ENCODE measurements at regions not wholly inside any gene's neighbourhood (a gene's known extent, or its start where the extent isn't known, plus 50 kb on each side); places are given as distances from the start of the nearest gene placed in this dataset.
"Not testable (repeated sequence)": the region's sequence is repeated elsewhere in the genome, so short reads cannot be mapped to it uniquely, and the experiment has no call there.

GRCh38 chr3:89740080-89740880, 632.9 kb downstream of the EPHA3 start:
- intact Hi-C loops (cut with DNase I), result no loop called here
- Histone ChIP-seq H3K9me3 (no peaks in the 10 kb centered on the region), H3K4me1 (no peaks in the 10 kb centered on the region), H3K4me3 (no peak overlapping the region), H3K27ac (no peak overlapping the region), H3K36me3 (no peaks in the 10 kb centered on the region), H3K27me3 (no peaks in the 10 kb centered on the region)
- no peak for ATAC-seq
- no peak for DNase-seq
- WGBS (ENCODE audit: insufficient coverage, low coverage, low lambda C conversion rate, missing lambda C conversion rate), result 42% methylated on average over 1 of the region's 1 CpG
- TF ChIP-seq, protein P1, sequence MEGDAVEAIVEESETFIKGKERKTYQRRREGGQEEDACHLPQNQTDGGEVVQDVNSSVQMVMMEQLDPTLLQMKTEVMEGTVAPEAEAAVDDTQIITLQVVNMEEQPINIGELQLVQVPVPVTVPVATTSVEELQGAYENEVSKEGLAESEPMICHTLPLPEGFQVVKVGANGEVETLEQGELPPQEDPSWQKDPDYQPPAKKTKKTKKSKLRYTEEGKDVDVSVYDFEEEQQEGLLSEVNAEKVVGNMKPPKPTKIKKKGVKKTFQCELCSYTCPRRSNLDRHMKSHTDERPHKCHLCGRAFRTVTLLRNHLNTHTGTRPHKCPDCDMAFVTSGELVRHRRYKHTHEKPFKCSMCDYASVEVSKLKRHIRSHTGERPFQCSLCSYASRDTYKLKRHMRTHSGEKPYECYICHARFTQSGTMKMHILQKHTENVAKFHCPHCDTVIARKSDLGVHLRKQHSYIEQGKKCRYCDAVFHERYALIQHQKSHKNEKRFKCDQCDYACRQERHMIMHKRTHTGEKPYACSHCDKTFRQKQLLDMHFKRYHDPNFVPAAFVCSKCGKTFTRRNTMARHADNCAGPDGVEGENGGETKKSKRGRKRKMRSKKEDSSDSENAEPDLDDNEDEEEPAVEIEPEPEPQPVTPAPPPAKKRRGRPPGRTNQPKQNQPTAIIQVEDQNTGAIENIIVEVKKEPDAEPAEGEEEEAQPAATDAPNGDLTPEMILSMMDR (IDR thresholded peaks at IDR 0.05), result no peak

- Histone ChIP-seq H3K9me3 (no peaks in the 10 kb centered on the region), H3K4me1 (no peaks in the 10 kb centered on the region), H3K36me3 (no peaks in the 10 kb centered on the region), H3K4me3 (no peak overlapping the region), H3K27ac (no peak overlapping the region), H3K27me3 (no peaks in the 10 kb centered on the region)
- DNase-seq (no peak), ATAC-seq (no peak)
- intact Hi-C loops (cut with DNase I), result no loop called here
- TF ChIP-seq, protein P1 (IDR thresholded peaks at IDR 0.05), result no peak
- no peak for TF ChIP-seq POLR2A (IDR thresholded peaks at IDR 0.05)
These were observed 633.4 kb downstream of the EPHA3 start for GRCh38 chr3:89740881-89741177.

DNA sequence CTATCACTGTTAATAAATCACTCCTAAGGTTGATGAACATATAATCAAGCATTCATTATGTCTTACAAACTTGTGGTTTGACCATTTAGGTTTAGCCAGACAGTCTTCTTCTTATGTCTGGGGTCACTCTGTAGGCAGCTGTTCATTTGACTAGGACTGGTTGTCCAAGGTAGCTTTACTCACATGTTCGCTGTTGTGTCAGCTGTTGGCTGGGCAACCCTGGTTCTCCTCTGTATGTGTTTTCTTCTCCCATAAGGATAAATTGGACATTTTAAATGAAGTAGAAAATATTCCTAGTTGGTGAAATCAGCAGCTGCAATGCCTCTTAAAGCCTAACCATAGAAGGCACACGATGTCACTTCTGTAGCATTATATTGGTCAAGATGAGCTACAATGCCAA, 635.1 kb downstream of the EPHA3 start:
- ATAC-seq (no peak), DNase-seq (no peak)
- Histone ChIP-seq H3K27me3 (no peaks in the 10 kb centered on the region), H3K9me3 (no peaks in the 10 kb centered on the region), H3K36me3 (no peaks in the 10 kb centered on the region), H3K27ac (no peak overlapping the region), H3K4me3 (no peak overlapping the region), H3K4me1 (no peaks in the 10 kb centered on the region)
- TF ChIP-seq POLR2A (IDR thresholded peaks at IDR 0.05), result no peak
- TF ChIP-seq, protein P1 (IDR thresholded peaks at IDR 0.05), result no peak
- 76% methylated on average over 2 of the region's 2 CpGs for WGBS (ENCODE audit: insufficient coverage, low coverage, low lambda C conversion rate, missing lambda C conversion rate)
- intact Hi-C loops (cut with DNase I), result no loop called here

DNA sequence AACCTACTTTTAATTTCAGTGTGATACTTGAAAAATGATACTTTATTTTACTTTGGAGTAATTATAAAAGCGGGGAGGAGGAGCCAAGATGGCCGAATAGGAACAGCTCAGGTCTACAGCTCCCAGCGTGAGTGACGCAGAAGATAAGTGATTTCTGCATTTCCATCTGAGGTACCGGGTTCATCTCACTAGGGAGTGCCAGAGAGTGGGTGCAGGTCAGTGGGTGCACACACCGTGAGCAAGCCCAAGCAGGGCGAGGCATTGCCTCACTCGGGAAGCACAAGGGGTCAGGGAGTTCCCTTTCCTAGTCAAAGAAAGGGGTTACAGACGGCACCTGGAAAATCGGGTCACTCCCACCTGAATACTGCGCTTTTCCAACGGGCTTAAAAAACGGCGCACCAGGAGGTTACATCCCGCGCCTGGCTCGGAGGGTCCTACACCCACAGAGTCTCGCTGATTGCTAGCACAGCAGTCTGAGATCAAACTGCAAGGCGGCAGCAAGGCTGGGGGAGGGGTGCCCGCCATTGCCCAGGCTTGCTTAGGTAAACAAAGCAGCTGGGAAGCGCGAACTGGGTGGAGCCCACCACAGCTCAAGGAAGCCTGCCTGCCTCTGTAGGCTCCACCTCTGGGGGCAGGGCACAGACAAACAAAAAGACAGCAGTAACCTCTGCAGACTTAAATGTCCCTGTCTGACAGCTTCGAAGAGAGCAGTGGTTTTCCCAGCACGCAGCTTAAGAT, 640.3 kb downstream of the EPHA3 start:
- H3K27ac ChIP-seq; H3K4me3 ChIP-seq; DNase-seq; H3K4me1 ChIP-seq; intact Hi-C loops (cut with DNase I); H3K36me3 ChIP-seq; H3K9me3 ChIP-seq; ATAC-seq; H3K27me3 ChIP-seq: not testable (repeated sequence)
- WGBS (ENCODE audit: insufficient coverage, low coverage, low lambda C conversion rate, missing lambda C conversion rate), result 57% methylated on average over 9 of the region's 24 CpGs

- intact Hi-C loops (cut with DNase I), result no loop called here
- TF ChIP-seq POLR2A (IDR thresholded peaks at IDR 0.05), result no peak
- TF ChIP-seq, protein P1 (IDR thresholded peaks at IDR 0.05), result no peak
- no peaks in the 10 kb centered on the region for H3K36me3 ChIP-seq
- no peaks in the 10 kb centered on the region for H3K27me3 ChIP-seq
- ATAC-seq (no peak), DNase-seq (no peak)
- no peak overlapping the region for H3K4me3 ChIP-seq
- WGBS (ENCODE audit: insufficient coverage, low coverage, low lambda C conversion rate, missing lambda C conversion rate), result no CpG with 5 or more reads among the region's 1 CpG
- no peaks in the 10 kb centered on the region for H3K4me1 ChIP-seq
- H3K9me3 ChIP-seq, result no peaks in the 10 kb centered on the region
- H3K27ac ChIP-seq, result no peak overlapping the region
These were observed 655.0 kb downstream of the EPHA3 start for GRCh38 chr3:89762405-89762804.
